ENCODE measurements at regions not wholly inside any gene's neighbourhood (a gene's known extent, or its start where the extent isn't known, plus 50 kb on each side); places are given as distances from the start of the nearest gene placed in this dataset.

DNA sequence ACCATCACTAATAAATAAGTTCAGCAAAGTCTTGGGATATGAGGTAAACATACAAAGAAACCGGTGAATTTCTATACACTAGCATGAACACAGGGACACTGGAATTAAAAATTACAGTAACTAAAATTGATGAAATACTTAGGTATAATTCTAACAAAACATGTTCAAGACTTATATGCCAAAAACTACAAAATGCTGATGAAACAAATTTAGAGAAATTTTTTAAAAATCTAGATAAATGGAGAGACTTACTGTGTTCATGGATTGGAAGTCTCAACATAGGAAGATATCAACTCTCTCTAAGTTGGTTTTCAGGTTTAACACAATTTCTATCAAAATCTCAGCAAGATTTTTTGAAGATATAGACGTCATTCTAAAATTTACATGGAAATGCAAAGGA, 128.8 kb upstream of the RET start:
- H3K27me3 Mint-ChIP-seq (ENCODE audit: low read depth in 3 of 3) = peaks cover 4 to 18% (median 4%) of the 10 kb centered on the region in 3 donors
- no peak overlapping the region for H3K27ac Mint-ChIP-seq
- Histone ChIP-seq H3K4me3 (replicated peaks in 1 of 3; ENCODE audit: low read depth in 2 of 3, low read length in 3 of 3) (no peak overlapping the region), H3K4me2 (replicated peaks; ENCODE audit: extremely low read depth, low read length, poor library complexity, severe bottlenecking) (no peak overlapping the region), H3K9me3 (replicated peaks in 1 of 2; ENCODE audit: control insufficient read depth in 1 of 2, insufficient read depth in 1 of 2, low read length in 2 of 2) (peaks cover 0 to 7% of the 10 kb centered on the region in 2 donors), H2AFZ (ENCODE audit: insufficient read depth, low read depth, low read length, poor library complexity, severe bottlenecking) (no peak overlapping the region), H3K36me3 (replicated peaks in 1 of 2; ENCODE audit: control insufficient read depth in 1 of 2, insufficient read depth in 2 of 2, low read length in 2 of 2) (no peaks in the 10 kb centered on the region), H3K27me3 (ENCODE audit: control insufficient read depth in 2 of 2, insufficient read depth in 2 of 2, low read length in 2 of 2) (no peaks in the 10 kb centered on the region), H3K4me1 (ENCODE audit: control insufficient read depth in 1 of 2, insufficient read depth in 2 of 2, low read length in 2 of 2) (no peaks in the 10 kb centered on the region), H4K20me1 (ENCODE audit: insufficient read depth, low read length) (no peaks in the 10 kb centered on the region), H3K9ac (ENCODE audit: insufficient read depth, low read length, poor library complexity, severe bottlenecking) (no peak overlapping the region), H3K27ac (ENCODE audit: low read depth in 1 of 2, low read length in 2 of 2) (no peak overlapping the region), H3K79me2 (ENCODE audit: insufficient read depth, low read length) (no peaks in the 10 kb centered on the region)
- peaks cover 2 to 19% (median 10%) of the 10 kb centered on the region in 7 donors for H3K9me3 Mint-ChIP-seq
- no peak for DNase-seq
- WGBS (ENCODE audit: insufficient coverage) = no CpG with 5 or more reads among the region's 2 CpGs
- intact Hi-C loops (cut with micrococcal nuclease) = no loop called here
- no peak for TF ChIP-seq CTCF (IDR thresholded peaks at IDR 0.05)
- peaks cover 15% of the 10 kb centered on the region for H3K4me1 Mint-ChIP-seq
- no peak overlapping the region for H3K4me3 Mint-ChIP-seq
- H3K36me3 Mint-ChIP-seq = no peaks in the 10 kb centered on the region

GRCh38 chr10:42949287-42949686, 127.6 kb upstream of the RET start:
- WGBS (ENCODE audit: insufficient coverage) = no CpG with 5 or more reads among the region's 2 CpGs
- no peak overlapping the region for H3K27ac Mint-ChIP-seq

More at GRCh38 chr10:42949287-42949686, 127.6 kb upstream of the RET start:
- H3K27me3 Mint-ChIP-seq (ENCODE audit: low read depth in 3 of 3) = peaks cover 4 to 19% (median 4%) of the 10 kb centered on the region in 3 donors
- peaks cover 2 to 19% (median 10%) of the 10 kb centered on the region in 7 donors for H3K9me3 Mint-ChIP-seq
- no peak overlapping the region for H3K4me2 ChIP-seq (replicated peaks; ENCODE audit: extremely low read depth, low read length, poor library complexity, severe bottlenecking)
- no peak overlapping the region for H3K4me3 ChIP-seq (replicated peaks in 1 of 3; ENCODE audit: low read depth in 2 of 3, low read length in 3 of 3)
- H3K36me3 Mint-ChIP-seq = no peaks in the 10 kb centered on the region
- H3K27ac ChIP-seq (ENCODE audit: low read depth in 1 of 2, low read length in 2 of 2) = no peak overlapping the region
- peaks cover 0 to 7% of the 10 kb centered on the region in 2 donors for H3K9me3 ChIP-seq (replicated peaks in 1 of 2; ENCODE audit: control insufficient read depth in 1 of 2, insufficient read depth in 1 of 2, low read length in 2 of 2)
- H3K79me2 ChIP-seq (ENCODE audit: insufficient read depth, low read length) = no peaks in the 10 kb centered on the region
- no peaks in the 10 kb centered on the region for H4K20me1 ChIP-seq (ENCODE audit: insufficient read depth, low read length)
- no peak for DNase-seq
- H3K4me3 Mint-ChIP-seq = no peak overlapping the region
- H3K9ac ChIP-seq (ENCODE audit: insufficient read depth, low read length, poor library complexity, severe bottlenecking) = no peak overlapping the region
- H3K36me3 ChIP-seq (replicated peaks in 1 of 2; ENCODE audit: control insufficient read depth in 1 of 2, insufficient read depth in 2 of 2, low read length in 2 of 2) = no peaks in the 10 kb centered on the region
- intact Hi-C loops (cut with micrococcal nuclease) = no loop called here
- peaks cover 13% of the 10 kb centered on the region for H3K4me1 Mint-ChIP-seq
- no peaks in the 10 kb centered on the region for H3K27me3 ChIP-seq (ENCODE audit: control insufficient read depth in 2 of 2, insufficient read depth in 2 of 2, low read length in 2 of 2)
- H3K4me1 ChIP-seq (ENCODE audit: control insufficient read depth in 1 of 2, insufficient read depth in 2 of 2, low read length in 2 of 2) = no peaks in the 10 kb centered on the region
- no peak for TF ChIP-seq CTCF (IDR thresholded peaks at IDR 0.05)
- H2AFZ ChIP-seq (ENCODE audit: insufficient read depth, low read depth, low read length, poor library complexity, severe bottlenecking) = no peak overlapping the region
